GM19372 (cell line): ENCODE measurements at regions not wholly inside any gene's neighbourhood (a gene's known extent, or its start where the extent isn't known, plus 50 kb on each side); places are given as distances from the start of the nearest gene placed in this dataset.

Experiments used
- ATAC-seq: cut with Tn5 transposase; IDR thresholded peaks from one replicate; pipeline ENCODE4 v1.9.1; 2021; ENCODE audit warnings: mild to moderate bottlenecking, low read depth, moderate library complexity; ENCODE audit not compliant: unreplicated experiment

- no peak for ATAC-seq
Measured at GRCh38 chr5:155733935-155734334, 593.0 kb upstream of the SGCD start.

- no peak for ATAC-seq
Measured at GRCh38 chr5:155735388-155735787, 591.6 kb upstream of the SGCD start.

DNA sequence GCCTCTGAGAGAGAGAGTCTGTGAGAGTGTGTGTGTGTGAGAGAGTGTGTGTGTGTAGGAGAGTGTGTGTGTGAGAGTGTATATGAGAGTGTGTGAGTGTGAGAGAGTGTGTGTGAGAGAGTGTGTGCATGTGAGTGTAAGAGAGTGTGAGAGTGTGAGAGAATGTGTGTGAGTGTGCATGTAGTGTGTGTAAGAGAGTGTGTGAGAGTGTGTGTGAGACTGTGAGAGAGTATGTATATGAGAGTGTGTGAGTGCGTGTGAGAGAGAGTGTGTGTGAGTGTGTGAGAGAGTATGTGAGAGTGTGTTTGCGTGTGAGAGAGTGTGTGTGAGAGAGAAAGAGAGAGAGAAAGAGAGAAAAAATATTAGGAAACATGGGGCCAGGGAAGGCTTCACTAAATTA is 588.3 kb upstream of the SGCD start:
- ATAC-seq = no peak

GRCh38 chr5:155746367-155747038 is 580.5 kb upstream of the SGCD start:
- no peak for ATAC-seq

DNA sequence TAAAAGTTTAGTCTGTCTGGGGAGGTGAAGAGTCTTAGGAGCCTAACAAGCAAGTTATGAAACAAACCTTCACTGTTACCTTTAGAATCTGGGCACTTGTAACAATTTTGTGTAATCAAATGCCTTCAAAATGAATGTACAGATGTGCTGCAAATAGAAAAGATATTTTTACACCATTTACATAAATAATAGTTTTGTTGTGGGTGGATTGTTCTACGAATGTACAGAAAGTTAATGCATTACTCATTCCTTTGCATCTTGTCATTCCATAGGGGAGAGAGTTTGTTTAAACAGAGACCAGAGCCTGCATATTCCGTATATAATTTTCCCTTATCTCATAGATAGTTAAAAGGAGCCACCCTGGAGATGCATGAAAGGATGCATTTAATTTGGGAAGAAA is 576.9 kb upstream of the SGCD start:
- ATAC-seq = no peak

DNA sequence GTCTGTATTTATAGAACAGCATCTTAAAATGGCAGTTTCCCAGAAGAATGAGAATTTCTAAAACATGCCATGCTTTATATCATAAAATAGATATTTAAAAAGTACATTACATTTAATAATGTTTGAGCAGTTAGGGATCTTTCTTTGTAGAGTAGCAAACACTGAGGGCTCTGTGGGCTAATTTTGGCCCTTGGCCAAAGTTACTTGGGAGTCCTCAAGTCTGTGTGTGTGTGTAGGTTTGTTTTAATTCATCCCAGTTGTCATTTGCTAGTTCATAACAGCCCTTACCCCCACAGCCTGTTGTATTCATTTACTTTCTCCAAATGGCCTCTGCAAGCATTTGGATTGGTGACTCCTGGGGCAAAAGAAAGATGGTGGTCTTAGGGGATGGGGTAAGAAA is 576.4 kb upstream of the SGCD start:
- no peak for ATAC-seq

- ATAC-seq = no peak
Measured at GRCh38 chr5:155753943-155754581, 572.9 kb upstream of the SGCD start.

GRCh38 chr5:155759252-155759651 is 567.7 kb upstream of the SGCD start:
- ATAC-seq = no peak

GRCh38 chr5:155759984-155760383 is 567.0 kb upstream of the SGCD start:
- no peak for ATAC-seq

- no peak for ATAC-seq
Measured at GRCh38 chr5:155761502-155761901, 565.5 kb upstream of the SGCD start.

DNA sequence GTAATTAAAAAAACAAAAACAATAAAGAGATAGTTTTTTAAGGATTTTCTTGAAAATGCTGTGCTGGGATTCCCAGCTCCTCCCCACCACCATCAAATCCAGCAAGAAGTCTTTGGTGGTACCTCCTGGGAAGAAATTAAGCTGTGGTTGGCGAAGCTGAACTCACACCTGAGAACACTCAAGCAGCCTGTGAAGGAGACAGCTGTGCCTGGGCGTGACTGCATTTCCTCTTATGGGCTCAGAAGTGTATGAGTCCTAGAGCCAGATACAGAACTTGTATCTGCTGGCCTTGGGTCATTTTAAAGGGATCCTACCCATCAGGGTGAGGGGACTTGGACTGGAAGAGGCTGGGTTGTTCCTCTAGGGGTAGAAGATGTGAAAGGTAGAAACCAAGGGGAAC is 561.2 kb upstream of the SGCD start:
- ATAC-seq = no peak

DNA sequence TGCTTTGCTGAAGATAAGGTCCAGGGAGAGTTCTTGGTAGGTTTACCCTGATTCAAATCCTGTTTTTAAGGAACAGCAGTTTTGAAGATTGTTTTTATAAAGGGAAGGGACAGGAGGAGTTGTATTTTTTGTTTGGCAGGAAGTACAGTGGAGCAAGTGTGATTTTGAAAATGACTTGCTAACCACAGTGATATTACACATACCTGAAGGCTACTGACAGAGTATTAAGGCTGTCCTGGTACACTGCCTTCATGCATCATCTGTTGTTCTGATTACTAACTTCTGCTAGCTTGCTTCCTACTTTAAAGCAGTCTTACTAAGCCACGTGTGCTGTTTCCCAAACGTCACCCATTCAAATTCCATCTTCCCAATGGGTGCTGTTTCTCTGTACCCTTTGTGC is 559.5 kb upstream of the SGCD start:
- no peak for ATAC-seq

DNA sequence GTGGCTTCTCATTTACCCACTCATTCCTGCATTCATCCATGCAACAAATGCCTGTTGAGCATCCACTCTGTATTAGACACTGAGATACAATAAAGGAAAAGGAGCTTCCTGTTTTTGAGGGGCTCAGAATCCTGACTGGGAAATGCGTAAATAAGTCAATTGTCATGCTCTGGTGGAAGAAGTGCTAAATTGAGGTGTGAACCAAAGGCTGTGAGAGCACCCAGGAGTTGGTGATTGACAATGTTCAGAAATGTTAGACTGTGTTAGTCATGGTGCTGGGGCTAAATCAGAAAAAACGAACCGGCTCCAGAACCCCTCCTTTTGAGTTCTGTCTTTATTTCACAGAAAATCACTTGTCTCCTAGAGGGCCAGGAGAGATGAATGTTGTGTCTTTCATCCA is 558.6 kb upstream of the SGCD start:
- ATAC-seq = no peak

DNA sequence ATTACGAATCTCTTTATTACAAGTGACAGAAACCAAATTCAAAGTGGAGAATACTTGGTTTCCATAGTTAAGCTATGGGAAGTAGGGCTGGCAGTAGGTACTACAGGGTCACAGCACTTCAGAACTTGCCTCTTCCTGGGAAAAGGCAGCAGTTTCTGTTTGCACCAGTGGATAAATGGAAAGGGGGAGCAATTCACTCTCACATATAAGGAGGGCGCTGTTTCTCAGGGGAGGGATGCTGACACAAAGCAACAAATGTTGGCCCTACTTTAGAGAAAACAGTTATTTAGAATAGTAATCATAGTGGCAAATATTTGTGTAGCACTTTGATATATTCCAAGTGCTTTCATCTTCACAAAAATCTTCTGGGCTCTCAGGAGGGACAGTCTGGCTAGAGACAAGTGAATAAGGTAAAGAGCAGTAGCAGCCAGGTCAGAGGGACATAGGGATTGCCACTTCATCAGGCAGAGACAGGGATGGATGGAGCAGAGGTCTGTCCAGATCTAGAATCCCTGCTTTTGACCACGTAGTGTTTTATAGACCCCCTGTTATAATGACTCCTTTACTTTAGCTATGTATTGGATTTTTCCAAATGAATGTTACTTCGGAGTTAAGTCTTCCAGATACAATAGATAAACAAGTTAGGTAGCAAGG is 554.8 kb upstream of the SGCD start:
- ATAC-seq = no peak

DNA sequence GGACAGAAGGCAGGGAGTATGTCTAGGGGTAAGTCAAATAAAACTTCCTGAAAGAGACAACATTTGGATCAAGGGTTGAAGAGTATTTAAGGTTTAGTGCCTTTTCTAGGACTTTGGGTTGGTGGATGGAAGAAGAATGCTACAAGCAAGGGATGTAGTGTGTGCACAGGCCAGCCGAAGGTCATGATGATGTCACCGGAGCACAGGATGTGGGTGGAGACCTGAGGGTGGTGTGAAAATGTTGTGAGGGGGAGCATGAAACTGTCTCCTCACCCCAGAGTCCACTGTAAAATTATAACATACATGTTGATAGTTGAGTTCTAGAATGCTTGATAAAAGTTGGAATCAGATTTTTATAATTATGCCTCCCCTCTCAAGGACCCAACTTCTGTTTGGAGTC is 553.3 kb upstream of the SGCD start:
- no peak for ATAC-seq

- no peak for ATAC-seq
Measured at GRCh38 chr5:155780260-155780659, 546.7 kb upstream of the SGCD start.

GRCh38 chr5:155783246-155783645 is 543.7 kb upstream of the SGCD start:
- no peak for ATAC-seq

GRCh38 chr5:155783791-155784190 is 543.2 kb upstream of the SGCD start:
- no peak for ATAC-seq

DNA sequence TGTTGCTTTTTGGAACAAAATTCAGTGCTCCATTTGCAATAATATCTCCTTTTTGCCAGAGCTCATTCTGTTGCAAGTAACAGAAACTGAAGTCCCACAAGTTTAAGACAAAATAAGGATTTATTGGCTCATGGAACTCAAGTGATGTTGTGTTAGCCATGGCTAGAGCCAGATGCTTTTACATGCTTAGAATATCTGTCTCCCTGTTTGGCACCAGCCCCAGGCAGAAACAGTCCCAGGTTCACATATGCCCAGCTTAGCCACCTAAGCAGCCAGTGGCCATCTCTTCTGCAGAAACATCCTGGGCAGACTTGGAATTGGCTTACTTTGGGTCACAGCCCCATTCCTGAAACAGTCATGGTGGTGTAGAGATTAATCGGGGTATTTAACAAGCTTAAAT is 540.9 kb upstream of the SGCD start:
- no peak for ATAC-seq

- ATAC-seq = no peak
Measured at GRCh38 chr5:155792873-155793272, 534.1 kb upstream of the SGCD start.

DNA sequence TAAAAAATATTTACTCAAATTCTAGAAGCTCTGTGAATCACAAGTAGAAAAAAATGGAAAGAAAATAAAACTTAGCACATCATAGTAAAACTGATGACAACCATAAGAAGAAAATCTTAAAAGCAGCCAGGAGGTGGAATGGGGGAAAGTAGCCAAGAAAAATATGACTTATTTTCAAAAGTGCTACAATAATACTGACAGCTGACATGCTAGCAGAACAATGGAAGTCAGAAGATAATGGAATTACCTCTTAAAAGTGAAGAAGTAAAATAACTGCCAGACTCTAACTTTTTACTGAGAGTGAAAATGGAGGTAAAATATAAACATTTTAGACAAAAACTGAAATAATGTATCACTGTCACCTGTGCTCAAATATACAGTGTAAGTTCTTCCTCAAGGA is 532.2 kb upstream of the SGCD start:
- ATAC-seq = no peak

DNA sequence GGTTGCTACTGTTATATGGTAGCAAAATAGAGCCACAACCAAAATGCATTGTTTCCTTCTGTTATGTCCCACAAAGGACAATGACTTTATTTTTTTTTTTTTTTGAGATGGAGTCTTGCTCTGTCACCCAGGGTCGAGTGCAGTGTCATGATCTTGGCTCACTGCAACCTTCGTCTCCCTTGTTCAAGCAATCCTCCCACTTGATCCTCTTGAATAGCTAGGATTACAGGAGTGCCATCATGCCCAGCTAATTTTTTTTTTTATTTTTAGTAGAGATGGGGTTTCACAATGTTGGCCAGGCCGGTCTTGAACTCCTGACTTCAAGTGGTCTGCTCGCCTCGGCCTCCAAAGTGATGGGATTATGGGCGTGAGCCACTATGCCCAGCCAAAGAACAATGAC is 527.7 kb upstream of the SGCD start:
- no peak for ATAC-seq
